SU-DHL-6 (cell line): ENCODE measurements at regions not wholly inside any gene's neighbourhood (a gene's known extent, or its start where the extent isn't known, plus 50 kb on each side); places are given as distances from the start of the nearest gene placed in this dataset.

Experiments
- CTCF ChIP-seq: fragments of 200-600 bp; sonication (generic); IDR thresholded peaks from one replicate; pipeline ENCODE4 v1.5.1; 2017; ENCODE audit warnings: antibody characterized with exemption, mild to moderate bottlenecking, low read length, moderate library complexity; ENCODE audit not compliant: insufficient read depth, poor library complexity, severe bottlenecking
- EZH2phosphoT487 ChIP-seq: fragments of 200-600 bp; sonication (generic), shearing (Covaris generic); conservative IDR thresholded peaks from 2 replicates; pipeline ENCODE4 v1.6.1; 2018; ENCODE audit warnings: mild to moderate bottlenecking, antibody characterized with exemption, low read length, moderate library complexity, mixed read lengths

DNA sequence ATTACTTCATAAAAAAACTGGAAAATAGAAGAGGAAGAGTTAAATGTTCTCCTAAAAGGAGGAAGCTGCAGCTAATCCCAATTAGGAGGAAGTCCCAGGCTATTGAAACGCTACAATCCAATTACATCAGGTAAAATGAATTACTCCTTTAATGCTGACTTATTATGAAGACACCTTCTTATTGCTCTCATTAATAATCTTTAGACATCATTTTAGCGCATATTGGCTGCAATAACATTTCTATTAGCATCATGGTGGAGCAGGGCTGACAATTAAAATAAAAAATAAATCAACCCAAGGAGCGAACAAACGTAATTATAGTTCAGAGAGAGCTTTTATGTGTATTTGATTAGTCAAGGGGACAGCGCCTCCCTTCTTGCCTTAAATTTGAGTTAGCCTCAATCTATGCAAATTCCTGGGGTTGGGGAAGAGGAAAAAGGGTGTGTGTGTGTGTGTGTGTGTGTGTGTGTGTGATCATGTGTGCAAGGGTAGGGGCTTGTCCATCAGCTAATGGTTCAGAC, 109.0 kb upstream of the IRX6 start:
- TF ChIP-seq CTCF (no peak), EZH2phosphoT487 (no peak)
